SK-MEL-5 (cell line): ENCODE measurements at regions not wholly inside any gene's neighbourhood (a gene's known extent, or its start where the extent isn't known, plus 50 kb on each side); places are given as distances from the start of the nearest gene placed in this dataset.
A peak's percentile ranks its signal among the peaks of the same experiment; 100 is the strongest.
"Not testable (repeated sequence)": the region's sequence is repeated elsewhere in the genome, so short reads cannot be mapped to it uniquely, and the experiment has no call there.

Experiments used
- DNase-seq: peaks from one replicate; pipeline ENCODE4 v3.0.0-alpha.2; 2016; ENCODE audit warnings: low read depth, low spot score
- in situ Hi-C: cut with HindIII; loops from 2 replicates; pipeline ENCODE4 v1.10.0; 2016; ENCODE audit warnings: low sequenced_read_pairs, high pct_unique_total_duplicates, low pct_unique_long_range_greater_than_20kb

GRCh38 chr4:82125787-82126297 lies 247.9 kb downstream of the HNRNPD start:
- in situ Hi-C loops: no loop called here
- no peak for DNase-seq

GRCh38 chr4:82124932-82125786 lies 248.6 kb downstream of the HNRNPD start:
- in situ Hi-C loops: no loop called here
- DNase-seq: no peak

GRCh38 chr4:82124365-82124764 lies 249.4 kb downstream of the HNRNPD start:
- in situ Hi-C loops: no loop called here
- peak; percentile 28 for DNase-seq

GRCh38 chr4:82123934-82124333 lies 249.9 kb downstream of the HNRNPD start:
- in situ Hi-C loops: no loop called here
- no peak for DNase-seq

GRCh38 chr4:82115183-82115582 lies 258.6 kb downstream of the HNRNPD start:
- in situ Hi-C loops, DNase-seq: not testable (repeated sequence)

- no peak for DNase-seq
These were observed 265.3 kb downstream of the HNRNPD start for GRCh38 chr4:82108506-82108905.

GRCh38 chr4:82104578-82104977 lies 269.2 kb downstream of the HNRNPD start:
- DNase-seq: no peak
- in situ Hi-C loops: no loop called here

More at GRCh38 chr4:82108506-82108905, 265.3 kb downstream of the HNRNPD start:
- in situ Hi-C loops: no loop called here

GRCh38 chr4:82099928-82100579 lies 273.7 kb downstream of the HNRNPD start:
- in situ Hi-C loops: no loop called here
- no peak for DNase-seq

- in situ Hi-C loops: no loop called here
- DNase-seq: no peak
These were observed 276.3 kb downstream of the HNRNPD start for GRCh38 chr4:82097504-82097903.

- no peak for DNase-seq
- in situ Hi-C loops: no loop called here
These were observed 283.1 kb downstream of the HNRNPD start for GRCh38 chr4:82090717-82091116.

- no peak for DNase-seq
- in situ Hi-C loops: no loop called here
These were observed 289.0 kb downstream of the HNRNPD start for GRCh38 chr4:82084747-82085146.

GRCh38 chr4:82077471-82077995 lies 296.3 kb downstream of the HNRNPD start:
- DNase-seq, in situ Hi-C loops: not testable (repeated sequence)

GRCh38 chr4:82076809-82077208 lies 297.0 kb downstream of the HNRNPD start:
- in situ Hi-C loops: no loop called here

GRCh38 chr4:82076359-82076758 lies 297.4 kb downstream of the HNRNPD start:
- no peak for DNase-seq
- in situ Hi-C loops: no loop called here

More at GRCh38 chr4:82076809-82077208, 297.0 kb downstream of the HNRNPD start:
- no peak for DNase-seq

GRCh38 chr4:82071951-82072350 lies 301.8 kb downstream of the HNRNPD start:
- DNase-seq: no peak
- in situ Hi-C loops: no loop called here

GRCh38 chr4:82069883-82070638 lies 303.7 kb downstream of the HNRNPD start:
- DNase-seq: no peak
- in situ Hi-C loops: no loop called here

- in situ Hi-C loops: no loop called here
- DNase-seq: no peak
These were observed 310.8 kb downstream of the HNRNPD start for GRCh38 chr4:82063017-82063416.
